HG03571 (cell line): ENCODE measurements at regions not wholly inside any gene's neighbourhood (a gene's known extent, or its start where the extent isn't known, plus 50 kb on each side); places are given as distances from the start of the nearest gene placed in this dataset.
"Not testable (repeated sequence)": the region's sequence is repeated elsewhere in the genome, so short reads cannot be mapped to it uniquely, and the experiment has no call there.

Experiments
- ATAC-seq: cut with Tn5 transposase; IDR thresholded peaks from one replicate; pipeline ENCODE4 v1.9.1; 2021; ENCODE audit not compliant: unreplicated experiment

DNA sequence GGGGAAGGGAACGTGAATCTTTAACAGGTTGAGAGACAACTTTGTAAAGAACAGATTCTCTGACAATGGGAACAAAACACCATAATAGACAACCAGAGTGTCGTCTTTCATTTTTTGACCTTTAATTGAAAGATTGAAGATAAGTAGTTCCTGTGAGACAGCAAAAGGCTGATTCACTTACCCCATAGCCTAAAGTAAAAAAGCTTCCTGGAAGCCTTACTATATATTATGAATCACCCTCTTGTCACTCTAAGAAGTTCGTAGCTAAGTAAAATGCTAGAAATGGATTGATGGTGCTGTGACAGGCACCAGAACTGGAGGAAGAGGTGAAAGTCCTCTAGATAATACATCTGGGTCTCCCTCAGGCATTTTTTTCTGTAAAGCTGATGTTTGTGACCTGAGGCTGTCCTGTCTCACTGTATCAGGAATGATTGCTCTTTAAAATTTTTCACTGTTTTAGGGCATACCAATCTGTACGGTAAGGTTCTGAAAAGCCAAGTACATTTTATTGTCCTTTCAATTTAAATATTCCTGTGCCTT is 824.6 kb upstream of the SEMA6D start:
- no peak for ATAC-seq

DNA sequence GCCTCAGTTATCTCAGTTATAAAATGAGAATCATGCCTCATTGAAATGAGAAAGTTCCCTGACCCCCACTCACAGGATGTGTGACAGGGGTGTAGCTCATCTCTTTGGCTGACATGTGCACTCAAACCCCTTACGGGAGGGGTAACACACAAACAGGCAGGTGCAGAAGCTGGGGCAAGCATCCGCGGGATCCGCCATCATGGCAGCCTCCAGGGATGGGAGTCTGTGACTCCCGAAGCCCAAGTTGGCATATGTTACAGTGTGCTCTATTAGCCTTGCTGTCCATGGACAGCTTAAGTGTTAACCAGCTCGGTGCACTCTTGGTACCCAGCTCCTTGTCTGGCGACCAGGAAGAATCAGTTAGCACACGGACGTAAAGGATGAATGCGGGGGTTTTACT is 822.7 kb upstream of the SEMA6D start:
- no peak for ATAC-seq

DNA sequence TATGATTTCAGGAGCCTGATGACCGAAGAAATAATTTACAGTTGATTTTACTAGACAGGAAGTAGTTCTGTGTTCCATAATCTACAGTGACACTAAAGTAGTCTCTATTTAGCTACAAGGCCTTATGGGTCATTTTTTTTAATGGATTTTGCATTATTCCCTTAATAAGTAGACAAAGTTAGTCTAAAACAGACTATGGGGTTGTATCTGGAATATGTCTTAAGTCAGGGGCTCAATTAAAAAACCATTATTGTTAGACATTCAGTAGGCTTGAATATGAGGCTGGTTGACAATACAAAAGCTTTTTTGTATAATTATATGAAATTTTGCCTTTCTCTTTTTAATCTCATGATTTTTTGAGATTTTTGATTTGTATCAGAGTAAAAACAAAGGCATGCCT is 820.0 kb upstream of the SEMA6D start:
- no peak for ATAC-seq

DNA sequence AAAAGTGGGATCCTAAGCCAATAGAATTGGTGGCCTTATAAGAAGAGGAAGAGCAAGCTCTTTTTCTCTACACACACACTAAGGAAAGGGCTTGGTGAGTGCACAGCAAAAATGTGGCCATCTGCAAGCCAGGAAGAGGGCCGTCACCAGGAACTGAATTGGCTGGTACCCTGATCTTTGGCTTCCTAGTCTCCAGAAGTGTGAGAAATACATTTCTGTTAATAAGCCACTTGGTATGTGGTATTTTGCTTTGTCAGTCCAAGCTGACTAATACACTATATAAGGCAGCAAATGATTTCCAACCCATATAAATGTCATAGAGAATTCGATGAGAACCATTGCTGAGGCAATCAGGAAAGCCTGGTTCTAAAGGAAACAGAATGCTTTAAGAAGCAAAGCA is 816.3 kb upstream of the SEMA6D start:
- ATAC-seq: no peak

DNA sequence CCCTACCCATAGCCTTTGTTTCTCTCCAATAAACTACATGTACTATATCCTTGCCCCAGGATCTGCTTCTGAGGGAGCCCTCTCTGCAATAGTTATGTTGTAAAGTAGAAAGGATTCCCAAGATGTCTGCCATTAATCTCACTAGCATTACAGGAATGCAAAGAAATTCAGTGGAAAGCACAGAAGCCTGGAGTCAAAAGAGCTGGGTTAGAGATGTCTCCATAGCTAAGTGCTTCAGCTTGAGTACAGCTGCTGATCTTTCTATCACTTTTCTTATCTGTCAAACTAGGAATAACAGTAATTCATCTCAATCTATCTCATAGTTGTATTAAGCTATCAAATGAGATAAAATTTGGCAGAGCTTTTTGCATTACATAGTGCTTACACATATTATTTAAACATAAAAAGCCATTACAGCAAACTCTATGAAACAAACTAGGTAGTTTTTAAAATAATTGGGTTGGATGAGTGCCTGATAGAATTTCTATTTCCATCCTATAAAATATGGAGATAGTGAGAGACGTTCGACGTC is 799.5 kb upstream of the SEMA6D start:
- ATAC-seq: no peak

DNA sequence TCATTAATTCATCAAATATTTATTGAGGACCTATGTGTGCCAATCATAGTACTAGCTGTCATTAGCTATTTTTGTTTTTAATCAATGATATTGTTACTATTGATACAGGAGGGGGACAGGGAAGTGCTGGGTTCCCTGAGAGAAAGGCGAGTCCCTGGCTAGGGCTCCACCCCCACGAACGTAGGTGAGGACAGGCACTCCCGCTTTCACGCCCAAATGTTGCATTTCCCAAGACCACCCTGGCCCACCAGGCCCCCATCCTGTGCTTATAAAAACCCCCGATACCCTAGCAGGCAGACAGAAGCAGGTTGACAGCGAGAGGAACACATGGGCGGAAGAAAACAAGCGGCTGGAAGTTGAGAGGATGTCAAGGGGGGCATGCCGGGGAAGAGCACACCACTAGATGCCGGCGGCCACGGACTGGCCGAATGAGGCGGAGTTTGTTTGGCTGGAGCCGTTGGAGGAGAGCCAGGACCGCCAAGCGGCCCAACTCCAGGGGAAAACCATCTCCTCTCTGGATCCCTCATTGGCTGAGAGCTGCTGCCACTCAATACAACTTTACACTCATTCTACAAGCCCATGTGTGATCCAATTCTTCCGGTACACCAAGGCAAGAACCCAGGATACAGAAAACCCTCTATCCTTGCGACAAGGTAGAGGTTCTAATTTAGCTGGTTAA is 798.7 kb upstream of the SEMA6D start:
- no peak for ATAC-seq

DNA sequence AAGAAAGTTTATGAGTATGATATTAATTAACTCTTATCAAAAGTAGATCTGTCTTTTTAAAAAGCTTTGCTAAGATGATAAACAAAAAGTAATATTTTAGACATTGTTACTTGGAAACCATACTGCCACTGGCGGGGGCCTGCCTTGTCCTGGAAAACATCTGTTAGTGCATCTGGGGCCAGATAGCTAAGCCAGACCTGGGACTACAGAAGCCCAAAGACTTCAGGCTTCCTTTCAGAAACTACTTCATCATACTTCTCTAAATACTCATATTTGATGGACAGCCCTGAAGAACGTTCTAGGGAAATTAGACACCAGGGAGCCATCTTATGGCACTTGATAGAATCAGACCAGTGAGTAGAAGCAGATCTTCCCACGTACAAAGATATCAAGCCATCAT is 795.4 kb upstream of the SEMA6D start:
- ATAC-seq: no peak

DNA sequence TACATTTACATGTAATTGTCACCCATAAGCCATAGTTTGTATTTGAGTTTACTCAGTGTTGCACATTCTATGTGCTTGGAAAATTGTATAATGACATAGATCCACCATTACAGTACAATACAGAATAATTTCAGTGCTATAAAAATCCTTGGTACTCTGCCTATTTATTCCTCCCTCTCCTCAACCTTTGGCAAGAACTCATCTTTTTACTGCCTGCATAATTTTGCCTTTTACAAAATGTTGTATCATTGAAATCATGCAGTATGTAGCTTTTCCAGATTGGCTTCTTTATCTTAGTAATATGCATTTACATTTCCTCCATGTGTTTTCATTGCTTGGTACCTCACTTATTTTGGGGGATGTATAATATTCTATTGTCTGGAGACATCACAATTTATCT is 786.9 kb upstream of the SEMA6D start:
- no peak for ATAC-seq

DNA sequence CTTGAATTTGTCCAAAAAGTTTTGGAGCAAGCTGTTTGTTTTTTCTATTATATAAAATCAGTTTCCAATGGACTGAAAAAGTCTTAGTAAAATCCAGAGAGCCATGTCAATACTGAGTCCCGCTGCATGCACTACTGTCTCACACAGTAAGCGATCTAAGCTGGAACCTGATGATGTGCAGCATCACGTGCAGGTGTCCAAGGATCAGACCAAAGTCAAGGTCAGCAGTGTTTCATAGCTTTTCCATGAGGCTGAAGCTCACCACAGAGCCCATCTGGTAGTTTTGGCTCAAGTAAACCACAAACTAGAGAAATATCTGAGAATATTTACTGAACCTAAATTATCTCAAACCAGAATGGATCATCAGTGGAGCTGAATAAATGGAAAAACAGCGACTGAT is 784.0 kb upstream of the SEMA6D start:
- no peak for ATAC-seq

DNA sequence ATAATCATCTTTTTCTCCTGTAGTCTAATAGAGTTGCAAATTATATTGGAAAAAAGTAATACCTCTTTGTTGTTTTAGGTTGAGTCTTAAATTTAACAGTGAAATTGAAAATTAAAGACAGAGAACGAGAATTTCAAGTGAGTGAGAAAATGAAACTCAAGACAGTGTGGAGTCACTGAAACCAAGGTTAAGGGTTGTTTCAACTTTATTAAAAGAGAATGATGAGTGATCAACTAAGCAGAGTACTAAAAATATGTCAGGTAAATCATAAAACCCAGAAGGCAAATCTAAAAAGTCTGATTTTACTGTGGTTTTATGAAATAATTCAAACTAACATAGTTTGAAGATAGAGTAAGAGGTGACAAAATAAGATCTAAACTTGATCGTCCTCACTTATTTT is 782.5 kb upstream of the SEMA6D start:
- no peak for ATAC-seq

DNA sequence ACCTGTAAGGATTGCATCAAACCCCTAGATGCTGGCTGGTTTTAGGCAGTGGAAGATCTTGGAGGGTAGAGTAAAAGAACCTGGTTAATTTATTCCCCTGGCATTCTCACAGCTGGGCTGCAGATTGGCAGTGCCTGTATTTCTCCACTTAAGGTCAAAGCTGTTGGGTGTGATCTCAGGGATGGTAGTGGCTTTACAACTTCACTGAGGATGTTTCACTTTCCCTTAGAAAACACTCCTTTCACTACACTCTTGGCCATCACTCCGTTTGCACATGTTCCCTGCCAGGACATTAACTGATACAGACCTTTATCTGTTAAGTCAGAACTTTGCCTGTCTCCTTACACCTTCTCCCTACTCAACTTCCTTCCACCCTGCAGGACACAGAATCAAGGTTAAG is 779.1 kb upstream of the SEMA6D start:
- no peak for ATAC-seq

DNA sequence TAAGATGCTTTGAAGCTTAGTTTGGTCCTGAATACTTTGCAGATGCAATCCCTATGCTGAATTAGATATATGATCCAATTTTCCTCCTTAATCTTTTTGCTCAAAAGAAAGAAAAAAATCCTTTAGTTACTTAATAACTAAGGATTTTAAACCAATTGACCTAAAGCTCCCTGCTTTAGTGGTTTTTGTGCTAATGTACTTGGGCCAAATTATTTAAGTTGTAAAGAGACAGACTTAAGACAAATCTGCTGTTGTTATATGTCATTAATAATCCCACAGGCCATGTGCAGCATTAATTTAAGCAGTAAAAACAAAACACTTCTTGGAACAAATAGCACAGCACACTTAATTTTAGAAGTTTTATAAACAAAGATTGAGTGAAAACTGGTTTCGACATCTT is 776.1 kb upstream of the SEMA6D start:
- ATAC-seq: no peak

DNA sequence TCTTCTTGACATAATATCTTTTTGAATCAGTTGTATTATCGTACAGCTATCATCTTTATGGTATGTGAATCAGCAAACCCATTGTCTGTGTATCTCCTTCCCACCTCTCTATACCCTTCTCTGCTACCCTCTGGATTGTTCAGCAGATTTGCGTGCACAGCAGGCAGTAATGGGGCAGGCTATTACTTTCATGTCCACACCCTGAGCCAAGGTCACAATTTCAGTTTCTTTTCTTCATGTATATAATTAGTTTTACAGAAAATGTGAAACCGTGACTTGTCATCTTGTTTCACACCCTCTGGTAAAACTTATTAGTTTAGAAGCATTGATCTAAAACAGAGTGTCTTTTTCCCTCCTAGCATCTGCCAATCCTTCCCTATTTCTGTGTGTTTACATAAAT is 770.4 kb upstream of the SEMA6D start:
- ATAC-seq: no peak

DNA sequence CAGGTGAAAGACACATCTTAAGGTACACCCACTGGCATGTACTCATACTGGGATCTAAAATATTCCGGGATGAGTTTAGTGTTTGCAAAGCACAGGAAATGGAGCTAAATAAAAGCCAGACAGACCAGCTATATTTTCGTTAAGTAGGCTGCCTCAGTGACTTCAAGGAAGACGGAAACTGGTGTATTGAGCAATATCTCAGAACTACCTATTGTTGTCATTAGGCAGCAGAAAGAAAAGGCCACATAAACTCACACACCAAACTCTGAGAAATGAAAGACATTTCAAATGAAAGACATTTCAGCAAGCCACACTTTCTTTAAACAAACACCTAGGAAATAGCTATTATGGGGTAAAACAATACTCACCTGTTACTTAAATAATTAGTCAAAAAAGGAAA is 761.7 kb upstream of the SEMA6D start:
- no peak for ATAC-seq

DNA sequence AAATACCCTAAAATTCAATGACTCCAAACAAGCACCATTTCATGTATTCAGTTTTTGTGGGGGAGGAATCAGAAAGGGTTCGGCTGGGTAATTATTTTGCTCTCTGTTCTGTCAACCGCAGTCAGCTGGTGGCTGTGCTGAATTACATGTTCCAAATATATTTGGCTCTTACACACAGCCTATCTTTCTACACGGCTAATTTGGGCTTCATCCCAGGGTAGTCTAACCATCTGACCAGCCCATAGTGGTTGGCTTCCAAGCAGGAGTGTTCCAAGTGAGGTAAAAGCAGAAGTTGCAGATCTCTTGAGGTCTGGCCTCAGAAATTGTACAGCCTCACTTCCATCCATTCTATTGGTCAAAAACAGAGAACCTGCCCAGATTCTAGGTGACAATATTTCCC is 760.8 kb upstream of the SEMA6D start:
- no peak for ATAC-seq

DNA sequence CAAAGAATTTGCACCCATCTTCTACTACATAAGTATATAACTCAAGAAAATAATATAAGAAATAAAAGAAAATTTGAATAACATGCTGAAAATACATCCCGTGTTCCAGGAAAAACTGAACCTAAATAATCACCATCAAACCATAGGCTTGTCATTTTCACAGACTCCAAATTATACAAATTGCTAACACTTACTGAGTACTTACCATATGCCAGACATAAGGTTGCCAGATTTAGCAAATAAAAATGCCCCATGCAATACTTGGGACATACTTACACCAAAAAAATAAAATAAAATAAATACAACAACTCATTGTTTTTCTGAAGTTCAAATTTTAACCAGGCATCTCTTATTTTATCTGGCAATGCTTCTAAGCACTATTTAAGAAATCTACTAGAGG is 760.4 kb upstream of the SEMA6D start:
- ATAC-seq: no peak

DNA sequence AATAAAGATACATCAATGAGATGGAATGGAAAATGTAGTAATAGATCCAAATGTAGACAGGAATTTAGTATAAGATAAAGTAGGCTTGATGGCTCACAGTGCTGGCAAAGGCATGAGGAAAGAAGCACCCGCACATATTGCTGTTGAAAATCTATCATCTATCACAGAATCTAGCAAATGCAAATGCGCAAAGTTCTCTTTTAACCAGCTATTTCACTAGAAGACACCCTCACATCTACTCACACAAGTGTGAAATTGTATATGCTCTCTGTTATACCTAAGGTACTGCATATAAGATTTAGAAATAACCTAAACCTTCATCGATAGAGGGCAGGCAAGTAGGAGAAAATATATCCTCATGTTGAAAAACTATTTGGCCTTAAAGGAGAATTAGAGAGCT is 756.7 kb upstream of the SEMA6D start:
- ATAC-seq: no peak

DNA sequence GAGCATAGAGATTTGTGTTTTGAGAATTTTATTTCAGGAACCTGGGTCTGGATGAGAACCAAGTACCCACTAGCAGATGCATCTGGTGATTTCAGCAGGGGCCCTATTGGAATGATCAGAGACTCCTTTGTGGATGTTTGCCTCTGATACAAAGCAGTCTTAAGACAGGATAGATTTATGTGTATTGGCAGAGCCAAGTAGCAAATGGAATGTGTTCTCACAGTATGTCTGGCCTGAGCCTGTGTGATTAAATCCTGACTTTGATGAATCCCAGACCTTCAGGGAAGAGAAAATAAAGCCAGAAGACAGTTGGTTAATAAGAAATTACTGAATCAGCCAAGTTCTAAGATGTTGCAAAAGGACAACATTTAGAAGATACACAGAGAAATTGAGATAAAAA is 755.5 kb upstream of the SEMA6D start:
- ATAC-seq: no peak

DNA sequence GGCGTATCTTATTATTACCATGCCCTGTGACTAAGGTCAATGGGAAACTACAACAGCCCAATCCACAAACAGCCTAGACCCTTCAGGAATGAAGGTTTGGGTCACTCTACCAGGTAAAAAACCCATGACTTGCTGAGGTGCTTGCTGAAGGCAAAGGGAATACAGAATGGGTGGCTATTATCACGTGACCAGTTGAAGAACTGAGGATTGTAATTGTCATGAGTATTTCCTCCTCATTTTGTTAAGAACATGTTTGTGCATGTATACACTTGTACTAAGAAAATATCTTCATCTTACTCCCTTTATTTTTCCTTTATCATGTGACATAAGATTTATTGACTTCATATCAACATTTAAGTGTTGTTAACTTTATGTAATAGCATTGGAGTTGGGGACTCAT is 729.2 kb upstream of the SEMA6D start:
- ATAC-seq: not testable (repeated sequence)

DNA sequence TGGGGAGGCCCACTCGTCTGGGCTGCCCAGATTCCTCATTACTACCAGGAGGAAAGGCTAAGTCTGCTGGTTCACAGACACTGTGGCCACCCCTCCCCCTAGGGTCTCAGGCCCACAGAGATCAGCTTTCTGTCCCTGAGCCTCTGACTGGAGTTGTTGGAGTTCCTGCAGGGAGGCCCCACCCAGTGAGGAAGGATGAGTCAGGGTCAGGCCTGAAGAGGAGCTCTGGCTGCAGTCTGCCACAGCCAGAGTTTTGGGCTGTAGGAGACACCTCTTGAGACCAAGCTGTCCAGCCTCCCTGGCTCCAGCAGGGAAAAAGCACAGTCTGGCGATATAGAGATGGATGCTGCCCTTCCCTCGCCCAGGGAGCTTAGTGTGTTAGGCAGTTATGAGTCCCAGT is 720.9 kb upstream of the SEMA6D start:
- no peak for ATAC-seq

DNA sequence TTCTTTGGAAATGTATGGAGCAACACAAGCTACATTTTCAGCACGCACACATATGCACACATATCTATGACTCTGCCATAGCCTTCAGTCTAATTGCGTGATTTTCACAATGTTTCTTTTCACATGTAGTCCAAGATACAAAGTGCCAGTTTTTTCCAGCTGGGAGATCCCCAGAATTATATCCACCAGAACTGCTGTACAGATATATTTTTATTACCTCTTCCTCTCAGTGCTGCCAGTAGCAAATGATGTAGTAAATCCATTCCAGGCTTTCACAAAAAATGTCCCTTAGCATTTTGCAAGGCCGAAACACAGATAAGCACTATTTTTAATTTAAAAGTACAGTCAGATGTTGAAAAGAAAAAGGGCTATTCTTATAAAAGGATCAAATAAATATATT is 719.8 kb upstream of the SEMA6D start:
- no peak for ATAC-seq

DNA sequence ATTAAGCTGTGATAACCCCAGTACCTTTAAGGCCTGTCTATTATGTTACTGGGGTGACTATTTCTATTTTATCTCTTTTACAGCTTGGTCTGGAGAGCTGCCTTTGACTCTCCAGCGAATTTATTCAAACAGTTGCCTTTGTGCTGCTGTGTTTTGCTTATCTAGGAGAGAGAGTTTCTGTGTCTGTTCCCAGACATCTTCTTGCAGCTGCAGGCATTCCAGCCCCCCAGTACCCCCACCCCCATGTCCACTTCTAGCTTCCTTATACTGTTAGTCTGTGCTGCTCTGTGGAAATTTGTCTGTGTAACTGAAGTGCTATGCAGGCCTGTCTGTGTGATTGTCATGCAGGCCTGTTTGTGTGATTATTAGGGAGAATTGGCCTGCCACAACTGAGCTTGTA is 713.7 kb upstream of the SEMA6D start:
- no peak for ATAC-seq

DNA sequence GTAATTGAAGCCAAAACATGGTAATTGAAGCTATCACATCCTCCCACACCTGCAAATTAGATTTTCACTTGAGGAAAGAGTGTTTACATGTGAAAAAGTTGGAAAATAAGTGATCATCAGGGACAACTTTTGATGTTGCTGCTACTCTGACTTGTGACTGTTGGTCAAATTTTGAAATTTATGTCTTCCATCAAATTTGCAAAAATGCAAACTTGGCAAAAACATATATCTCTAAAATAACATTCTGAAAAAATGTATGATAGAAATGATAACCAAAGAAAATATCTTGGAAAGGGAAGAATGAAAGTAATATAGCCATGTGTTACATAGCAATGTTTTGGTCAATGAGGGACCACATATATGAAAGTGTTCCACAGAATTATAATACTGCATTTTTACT is 703.9 kb upstream of the SEMA6D start:
- no peak for ATAC-seq
